ENCODE measurements at regions not wholly inside any gene's neighbourhood (a gene's known extent, or its start where the extent isn't known, plus 50 kb on each side); places are given as distances from the start of the nearest gene placed in this dataset.

- no peak for TF ChIP-seq ATF3 (IDR thresholded peaks at IDR 0.05; ENCODE audit: insufficient read depth, low read depth, low read length)
Observed at GRCh38 chr3:177681156-177681555, 483.9 kb upstream of the TBL1XR1 start (continued).
